HG02852 (cell line): ENCODE measurements at regions not wholly inside any gene's neighbourhood (a gene's known extent, or its start where the extent isn't known, plus 50 kb on each side); places are given as distances from the start of the nearest gene placed in this dataset.

ENCODE experiments used
- ATAC-seq: cut with Tn5 transposase; IDR thresholded peaks from one replicate; pipeline ENCODE4 v1.9.1; 2021; ENCODE audit warnings: mild to moderate bottlenecking, moderate library complexity; ENCODE audit not compliant: unreplicated experiment

- no peak for ATAC-seq
Observed at GRCh38 chr10:60441515-60441914, 51.8 kb upstream of the ANK3 start.

DNA sequence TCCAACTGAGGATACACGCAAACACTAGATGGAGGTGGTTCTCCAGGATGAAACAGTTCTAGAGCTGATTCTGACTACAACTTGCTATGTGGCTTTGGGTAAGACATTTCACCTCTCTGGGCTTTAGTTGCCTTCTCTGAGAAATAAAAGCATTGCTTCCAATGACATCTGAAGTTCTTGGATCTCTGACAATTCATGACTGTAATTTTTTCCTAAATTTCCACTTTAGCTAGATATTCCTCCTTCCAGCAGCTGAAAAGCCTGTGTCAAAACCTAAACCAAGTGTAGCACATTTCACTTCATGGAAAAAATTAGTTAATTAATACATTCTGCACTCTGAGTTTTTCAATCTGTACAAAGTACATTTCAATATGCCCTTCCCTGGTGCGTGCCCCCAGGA lies 50.0 kb upstream of the ANK3 start:
- no peak for ATAC-seq
